ENCODE measurements at regions not wholly inside any gene's neighbourhood (a gene's known extent, or its start where the extent isn't known, plus 50 kb on each side); places are given as distances from the start of the nearest gene placed in this dataset.

DNA sequence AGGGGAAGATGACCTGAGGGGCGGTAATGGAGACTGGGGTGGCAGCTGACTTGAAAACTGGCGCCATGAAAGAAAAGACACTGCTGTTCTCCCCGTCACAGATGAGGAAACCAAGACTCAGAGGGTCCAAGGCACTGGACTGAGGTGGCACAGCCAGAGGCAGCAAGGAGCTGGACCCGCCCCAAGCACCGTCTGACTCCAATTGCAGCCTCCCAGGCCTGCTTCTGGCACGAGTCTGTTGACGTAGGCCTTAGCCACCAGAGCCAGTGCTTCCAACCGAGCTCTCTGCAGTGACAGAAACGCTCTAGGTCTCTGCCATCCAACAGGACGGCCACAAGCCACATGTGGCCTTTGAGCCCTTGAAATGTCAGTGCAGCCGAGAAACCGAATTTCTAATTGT lies 193.2 kb downstream of the OLFM1 start:
- TF ChIP-seq, protein P1, sequence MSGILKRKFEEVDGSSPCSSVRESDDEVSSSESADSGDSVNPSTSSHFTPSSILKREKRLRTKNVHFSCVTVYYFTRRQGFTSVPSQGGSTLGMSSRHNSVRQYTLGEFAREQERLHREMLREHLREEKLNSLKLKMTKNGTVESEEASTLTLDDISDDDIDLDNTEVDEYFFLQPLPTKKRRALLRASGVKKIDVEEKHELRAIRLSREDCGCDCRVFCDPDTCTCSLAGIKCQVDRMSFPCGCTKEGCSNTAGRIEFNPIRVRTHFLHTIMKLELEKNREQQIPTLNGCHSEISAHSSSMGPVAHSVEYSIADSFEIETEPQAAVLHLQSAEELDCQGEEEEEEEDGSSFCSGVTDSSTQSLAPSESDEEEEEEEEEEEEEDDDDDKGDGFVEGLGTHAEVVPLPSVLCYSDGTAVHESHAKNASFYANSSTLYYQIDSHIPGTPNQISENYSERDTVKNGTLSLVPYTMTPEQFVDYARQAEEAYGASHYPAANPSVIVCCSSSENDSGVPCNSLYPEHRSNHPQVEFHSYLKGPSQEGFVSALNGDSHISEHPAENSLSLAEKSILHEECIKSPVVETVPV (CRISPR knock-in tag; IDR thresholded peaks at IDR 0.05), result no peak
- no peak for TF ChIP-seq ZNF565 (CRISPR knock-in tag; conservative IDR thresholded peaks at IDR 0.05; ENCODE audit: low read depth)
- TF ChIP-seq OSR1 (CRISPR knock-in tag; IDR thresholded peaks at IDR 0.05), result no peak
- TF ChIP-seq RARB (CRISPR knock-in tag; IDR thresholded peaks at IDR 0.05), result no peak
- no peak for TF ChIP-seq ZFP3 (CRISPR knock-in tag; IDR thresholded peaks at IDR 0.05)
- no peak for TF ChIP-seq ZNF70 (CRISPR knock-in tag; IDR thresholded peaks at IDR 0.05)
- TF ChIP-seq, protein P2, sequence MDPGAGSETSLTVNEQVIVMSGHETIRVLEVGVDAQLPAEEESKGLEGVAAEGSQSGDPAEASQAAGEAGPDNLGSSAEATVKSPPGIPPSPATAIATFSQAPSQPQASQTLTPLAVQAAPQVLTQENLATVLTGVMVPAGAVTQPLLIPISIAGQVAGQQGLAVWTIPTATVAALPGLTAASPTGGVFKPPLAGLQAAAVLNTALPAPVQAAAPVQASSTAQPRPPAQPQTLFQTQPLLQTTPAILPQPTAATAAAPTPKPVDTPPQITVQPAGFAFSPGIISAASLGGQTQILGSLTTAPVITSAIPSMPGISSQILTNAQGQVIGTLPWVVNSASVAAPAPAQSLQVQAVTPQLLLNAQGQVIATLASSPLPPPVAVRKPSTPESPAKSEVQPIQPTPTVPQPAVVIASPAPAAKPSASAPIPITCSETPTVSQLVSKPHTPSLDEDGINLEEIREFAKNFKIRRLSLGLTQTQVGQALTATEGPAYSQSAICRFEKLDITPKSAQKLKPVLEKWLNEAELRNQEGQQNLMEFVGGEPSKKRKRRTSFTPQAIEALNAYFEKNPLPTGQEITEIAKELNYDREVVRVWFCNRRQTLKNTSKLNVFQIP (CRISPR knock-in tag; IDR thresholded peaks at IDR 0.05; ENCODE audit: borderline replicate concordance, low read depth), result no peak

Data from SK-N-SH treated with all-trans-retinoic acid at 6 μM for 48 hours (cell line).